ENCODE measurements at regions not wholly inside any gene's neighbourhood (a gene's known extent, or its start where the extent isn't known, plus 50 kb on each side); places are given as distances from the start of the nearest gene placed in this dataset.

DNA sequence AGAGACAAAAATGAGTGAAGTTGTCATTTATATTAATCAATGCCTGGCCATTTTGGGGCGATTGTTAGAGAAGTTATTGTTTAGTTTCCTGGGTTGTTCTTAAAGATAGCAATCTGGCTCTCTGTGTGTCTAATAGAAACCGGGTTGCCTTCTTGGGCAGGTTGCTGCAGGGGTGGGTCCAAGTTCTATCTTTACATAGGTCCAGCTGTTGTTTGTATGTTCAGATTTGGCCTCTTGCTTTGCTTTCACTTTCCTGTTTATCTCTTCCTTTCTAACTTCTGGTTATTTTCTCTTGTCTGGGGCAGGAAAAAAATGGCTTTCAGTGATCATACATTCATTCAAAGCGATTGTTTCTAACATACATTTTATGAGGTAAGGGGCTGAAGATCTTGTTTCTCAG, 128.4 kb upstream of the NOX3 start:
- no peak for TF ChIP-seq RARB (CRISPR knock-in tag; IDR thresholded peaks at IDR 0.05)
- no peak for TF ChIP-seq ZFP3 (CRISPR knock-in tag; IDR thresholded peaks at IDR 0.05)
- TF ChIP-seq SNAI2 (CRISPR knock-in tag; IDR thresholded peaks at IDR 0.05), result no peak
- no peak for TF ChIP-seq ZNF565 (CRISPR knock-in tag; conservative IDR thresholded peaks at IDR 0.05; ENCODE audit: low read depth)
- TF ChIP-seq, protein P1, sequence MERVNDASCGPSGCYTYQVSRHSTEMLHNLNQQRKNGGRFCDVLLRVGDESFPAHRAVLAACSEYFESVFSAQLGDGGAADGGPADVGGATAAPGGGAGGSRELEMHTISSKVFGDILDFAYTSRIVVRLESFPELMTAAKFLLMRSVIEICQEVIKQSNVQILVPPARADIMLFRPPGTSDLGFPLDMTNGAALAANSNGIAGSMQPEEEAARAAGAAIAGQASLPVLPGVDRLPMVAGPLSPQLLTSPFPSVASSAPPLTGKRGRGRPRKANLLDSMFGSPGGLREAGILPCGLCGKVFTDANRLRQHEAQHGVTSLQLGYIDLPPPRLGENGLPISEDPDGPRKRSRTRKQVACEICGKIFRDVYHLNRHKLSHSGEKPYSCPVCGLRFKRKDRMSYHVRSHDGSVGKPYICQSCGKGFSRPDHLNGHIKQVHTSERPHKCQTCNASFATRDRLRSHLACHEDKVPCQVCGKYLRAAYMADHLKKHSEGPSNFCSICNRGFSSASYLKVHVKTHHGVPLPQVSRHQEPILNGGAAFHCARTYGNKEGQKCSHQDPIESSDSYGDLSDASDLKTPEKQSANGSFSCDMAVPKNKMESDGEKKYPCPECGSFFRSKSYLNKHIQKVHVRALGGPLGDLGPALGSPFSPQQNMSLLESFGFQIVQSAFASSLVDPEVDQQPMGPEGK (CRISPR knock-in tag; IDR thresholded peaks at IDR 0.05; ENCODE audit: borderline replicate concordance), result no peak
- TF ChIP-seq PPARA (CRISPR knock-in tag; IDR thresholded peaks at IDR 0.05; ENCODE audit: borderline replicate concordance), result no peak
- TF ChIP-seq ZC3H10 (CRISPR knock-in tag; IDR thresholded peaks at IDR 0.05), result no peak
- no peak for TF ChIP-seq ZNF70 (CRISPR knock-in tag; IDR thresholded peaks at IDR 0.05)
- TF ChIP-seq BACH2 (CRISPR knock-in tag; IDR thresholded peaks at IDR 0.05; ENCODE audit: borderline replicate concordance), result no peak
- TF ChIP-seq, protein P2, sequence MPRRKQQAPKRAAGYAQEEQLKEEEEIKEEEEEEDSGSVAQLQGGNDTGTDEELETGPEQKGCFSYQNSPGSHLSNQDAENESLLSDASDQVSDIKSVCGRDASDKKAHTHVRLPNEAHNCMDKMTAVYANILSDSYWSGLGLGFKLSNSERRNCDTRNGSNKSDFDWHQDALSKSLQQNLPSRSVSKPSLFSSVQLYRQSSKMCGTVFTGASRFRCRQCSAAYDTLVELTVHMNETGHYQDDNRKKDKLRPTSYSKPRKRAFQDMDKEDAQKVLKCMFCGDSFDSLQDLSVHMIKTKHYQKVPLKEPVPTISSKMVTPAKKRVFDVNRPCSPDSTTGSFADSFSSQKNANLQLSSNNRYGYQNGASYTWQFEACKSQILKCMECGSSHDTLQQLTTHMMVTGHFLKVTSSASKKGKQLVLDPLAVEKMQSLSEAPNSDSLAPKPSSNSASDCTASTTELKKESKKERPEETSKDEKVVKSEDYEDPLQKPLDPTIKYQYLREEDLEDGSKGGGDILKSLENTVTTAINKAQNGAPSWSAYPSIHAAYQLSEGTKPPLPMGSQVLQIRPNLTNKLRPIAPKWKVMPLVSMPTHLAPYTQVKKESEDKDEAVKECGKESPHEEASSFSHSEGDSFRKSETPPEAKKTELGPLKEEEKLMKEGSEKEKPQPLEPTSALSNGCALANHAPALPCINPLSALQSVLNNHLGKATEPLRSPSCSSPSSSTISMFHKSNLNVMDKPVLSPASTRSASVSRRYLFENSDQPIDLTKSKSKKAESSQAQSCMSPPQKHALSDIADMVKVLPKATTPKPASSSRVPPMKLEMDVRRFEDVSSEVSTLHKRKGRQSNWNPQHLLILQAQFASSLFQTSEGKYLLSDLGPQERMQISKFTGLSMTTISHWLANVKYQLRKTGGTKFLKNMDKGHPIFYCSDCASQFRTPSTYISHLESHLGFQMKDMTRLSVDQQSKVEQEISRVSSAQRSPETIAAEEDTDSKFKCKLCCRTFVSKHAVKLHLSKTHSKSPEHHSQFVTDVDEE (CRISPR knock-in tag; IDR thresholded peaks at IDR 0.05), result no peak
- TF ChIP-seq ZFP30 (CRISPR knock-in tag; IDR thresholded peaks at IDR 0.05), result no peak
